HS-5 (cell line): ENCODE measurements at regions not wholly inside any gene's neighbourhood (a gene's known extent, or its start where the extent isn't known, plus 50 kb on each side); places are given as distances from the start of the nearest gene placed in this dataset.
"Not testable (repeated sequence)": the region's sequence is repeated elsewhere in the genome, so short reads cannot be mapped to it uniquely, and the experiment has no call there.

Experiments used
- DNase-seq: peaks from one replicate; pipeline ENCODE4 v3.0.0-alpha.2; 2012; ENCODE audit warnings: low read depth

DNA sequence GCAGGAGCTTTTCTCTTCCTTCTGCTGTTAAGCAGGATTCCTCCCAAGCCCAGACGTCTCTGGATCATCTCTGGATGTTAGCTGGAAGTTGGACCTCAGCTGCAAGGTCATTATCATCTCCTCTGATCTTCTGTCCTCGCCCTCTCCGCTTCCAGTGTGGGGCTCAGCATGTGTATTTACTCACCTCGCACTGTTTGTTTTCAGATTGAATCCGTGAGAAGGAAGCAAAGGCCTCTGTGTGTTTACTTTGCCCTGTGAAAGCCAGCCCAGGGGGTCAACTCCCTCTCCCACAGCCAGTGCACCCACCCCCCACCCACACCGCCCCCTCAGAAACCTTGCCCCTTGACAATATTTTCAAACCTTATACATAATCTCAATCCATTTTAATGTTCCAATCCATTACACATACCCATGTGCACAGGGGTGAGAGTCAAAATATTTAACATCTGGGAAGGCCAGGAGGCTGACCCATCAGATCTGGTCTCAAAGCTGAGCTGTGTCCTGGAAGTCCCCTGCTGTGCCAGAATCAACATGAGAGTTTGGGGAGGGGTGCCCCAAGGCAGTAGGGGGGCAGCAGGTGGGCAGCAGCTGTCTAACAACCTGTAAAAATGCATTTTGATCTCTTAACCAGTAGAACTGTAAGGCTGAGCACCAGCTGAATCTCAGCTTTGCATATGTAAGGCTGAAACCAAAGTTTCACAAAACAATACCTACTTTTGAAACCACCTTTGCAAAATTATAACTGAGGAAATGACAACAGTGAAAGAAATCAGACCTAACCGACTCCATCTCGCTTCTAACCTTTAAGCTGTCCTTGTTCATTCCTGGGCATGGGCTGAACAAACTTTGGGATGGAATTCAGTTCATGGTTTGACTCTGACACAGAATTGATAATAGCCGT, 157.9 kb downstream of the ZNF664 start:
- DNase-seq = no peak

DNA sequence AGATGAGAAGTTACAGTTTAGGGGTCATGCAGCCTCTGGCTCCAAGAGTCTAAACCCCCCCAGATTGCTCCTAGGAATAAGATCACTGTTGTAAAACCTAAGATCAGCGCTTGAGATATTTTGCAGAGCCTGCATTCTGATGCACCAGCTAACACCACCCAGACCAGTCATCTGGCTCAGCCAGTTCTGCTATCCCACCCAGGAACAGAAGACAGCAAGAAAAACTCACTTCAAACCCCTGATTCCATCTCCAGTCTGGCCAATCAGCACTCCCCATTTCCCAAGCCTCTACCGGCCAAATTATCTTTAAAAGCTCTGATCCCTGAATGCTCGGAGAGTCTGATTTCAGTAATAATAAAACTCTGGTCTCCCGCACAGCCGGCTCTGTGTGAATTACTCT, 158.6 kb downstream of the ZNF664 start:
- no peak for DNase-seq

DNA sequence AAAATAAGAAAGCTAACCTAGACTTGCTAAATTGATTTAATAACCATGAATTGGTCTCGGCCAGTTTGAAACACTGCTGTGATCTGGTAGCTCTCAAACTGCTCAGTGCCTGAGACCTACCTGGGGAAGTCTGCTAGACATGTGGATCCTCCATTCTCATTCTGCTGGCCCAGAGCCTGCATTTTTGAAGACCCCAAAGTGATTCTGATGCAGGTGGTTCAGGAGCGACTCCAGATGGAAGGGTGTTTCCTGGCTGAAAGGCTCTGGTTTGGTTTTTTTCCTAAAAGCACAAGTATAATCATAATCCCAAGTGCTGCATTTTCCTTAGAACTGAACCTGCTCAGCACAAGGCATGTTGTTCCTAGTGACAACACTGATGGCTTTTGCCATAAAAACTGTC, 159.5 kb downstream of the ZNF664 start:
- DNase-seq = no peak

GRCh38 chr12:124136796-124137195, 158.1 kb upstream of the RFLNA start:
- no peak for DNase-seq

DNA sequence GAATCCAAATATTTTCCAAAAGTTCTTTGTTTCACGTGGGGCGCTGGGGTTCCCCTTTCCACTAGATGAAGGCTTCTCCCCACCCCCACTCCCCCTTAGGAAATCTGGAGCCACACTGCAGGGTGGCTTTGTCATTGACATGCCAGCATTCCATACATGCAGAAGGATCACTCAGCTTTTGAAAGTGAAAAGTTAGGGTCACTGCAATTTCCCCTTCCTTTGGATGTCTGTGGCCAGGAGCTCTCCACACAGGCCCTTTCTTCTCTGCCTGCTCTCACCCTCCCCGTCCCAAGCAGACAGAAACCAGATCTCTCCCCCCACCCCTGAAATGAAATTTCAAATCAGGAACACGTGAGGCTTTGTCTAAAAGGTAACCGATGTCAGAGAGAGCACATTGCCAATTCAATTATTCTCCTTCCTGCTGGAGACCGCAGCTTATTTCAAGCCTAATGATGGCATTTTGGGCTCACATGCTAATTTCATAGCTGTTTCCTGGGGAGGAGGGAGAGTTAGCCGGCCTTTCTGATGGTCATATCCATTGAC, 153.9 kb upstream of the RFLNA start:
- no peak for DNase-seq

GRCh38 chr12:124141611-124142010, 153.3 kb upstream of the RFLNA start:
- DNase-seq = not testable (repeated sequence)

- DNase-seq = no peak
Observed at GRCh38 chr12:124142395-124143035, 152.4 kb upstream of the RFLNA start.

- DNase-seq = no peak
Observed at GRCh38 chr12:124143726-124144125, 151.2 kb upstream of the RFLNA start.

DNA sequence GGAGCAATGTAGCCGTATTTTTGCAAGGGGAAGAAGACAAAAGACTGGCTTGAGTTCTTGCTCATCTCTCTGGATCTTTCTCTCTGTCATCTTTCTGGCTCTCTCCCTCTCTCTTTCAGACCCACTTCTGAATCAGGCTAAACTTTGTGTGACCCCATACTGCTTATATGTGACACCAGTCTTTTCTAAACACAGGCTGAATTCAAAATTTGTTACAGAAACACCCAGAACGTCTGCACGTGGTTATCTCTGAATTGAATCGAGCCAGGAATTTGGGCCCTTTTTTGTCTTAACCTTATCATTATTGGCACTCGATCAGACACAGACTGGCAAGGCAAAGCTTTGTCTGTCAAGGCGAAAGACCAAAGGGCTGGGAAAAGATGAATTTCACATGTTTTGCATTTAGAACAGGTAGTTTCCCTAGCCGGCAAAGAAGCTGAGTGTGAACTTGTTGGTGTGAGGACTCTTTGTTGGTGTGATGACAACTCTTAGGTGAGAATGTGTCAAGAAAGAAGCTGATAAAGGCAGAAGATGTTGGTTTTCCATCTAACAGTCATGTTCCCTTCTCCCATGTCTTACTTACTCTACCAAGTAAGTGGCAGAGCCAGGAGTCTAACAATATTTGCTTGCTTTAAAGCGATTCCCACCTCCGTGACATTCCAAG, 150.2 kb upstream of the RFLNA start:
- no peak for DNase-seq

GRCh38 chr12:124147027-124147426, 147.9 kb upstream of the RFLNA start:
- DNase-seq = no peak

GRCh38 chr12:124147575-124147974, 147.3 kb upstream of the RFLNA start:
- DNase-seq = no peak

GRCh38 chr12:124148481-124149273, 146.2 kb upstream of the RFLNA start:
- DNase-seq = no peak

DNA sequence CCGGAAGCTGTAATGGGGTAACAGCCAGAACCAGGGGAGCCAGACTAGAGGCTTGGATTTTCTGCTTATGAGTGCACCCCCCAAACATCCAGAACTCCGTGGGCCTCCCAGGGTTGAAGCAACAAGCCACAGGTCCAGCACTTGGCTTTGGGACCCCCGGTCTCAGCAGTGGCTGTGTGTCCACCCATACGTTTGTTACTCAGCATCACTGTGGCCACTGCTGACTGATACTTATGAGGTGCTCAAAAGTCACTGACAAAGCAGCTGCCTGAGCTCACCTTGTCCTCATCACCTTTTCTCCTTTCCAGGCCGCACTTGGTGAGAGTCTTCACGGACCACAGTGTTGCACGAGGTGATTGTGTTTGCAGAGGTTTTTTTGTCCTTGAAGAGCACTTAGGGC, 145.6 kb upstream of the RFLNA start:
- no peak for DNase-seq

DNA sequence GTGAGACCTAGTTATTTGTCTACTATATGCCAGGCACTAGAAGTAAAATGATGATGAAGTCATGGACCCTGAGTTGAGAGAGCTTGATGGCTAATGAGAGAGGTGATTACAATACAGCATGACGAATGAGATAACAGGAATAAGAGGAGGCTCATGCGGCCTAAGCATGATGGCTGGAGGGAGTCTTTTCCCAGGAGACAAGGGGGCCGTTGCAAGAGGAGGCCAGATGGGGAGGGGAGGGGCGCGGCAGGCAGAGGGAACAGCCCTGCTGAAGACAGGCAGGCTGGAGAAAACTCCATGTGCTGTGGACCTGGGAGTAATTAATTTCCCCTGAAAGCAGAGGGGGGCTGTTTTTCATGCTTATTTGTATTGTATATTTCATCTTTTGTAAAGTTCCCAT, 144.7 kb upstream of the RFLNA start:
- DNase-seq = no peak

- no peak for DNase-seq
Observed at GRCh38 chr12:124151583-124151982, 143.3 kb upstream of the RFLNA start.

- DNase-seq = no peak
Observed at GRCh38 chr12:124152731-124153130, 142.2 kb upstream of the RFLNA start.

DNA sequence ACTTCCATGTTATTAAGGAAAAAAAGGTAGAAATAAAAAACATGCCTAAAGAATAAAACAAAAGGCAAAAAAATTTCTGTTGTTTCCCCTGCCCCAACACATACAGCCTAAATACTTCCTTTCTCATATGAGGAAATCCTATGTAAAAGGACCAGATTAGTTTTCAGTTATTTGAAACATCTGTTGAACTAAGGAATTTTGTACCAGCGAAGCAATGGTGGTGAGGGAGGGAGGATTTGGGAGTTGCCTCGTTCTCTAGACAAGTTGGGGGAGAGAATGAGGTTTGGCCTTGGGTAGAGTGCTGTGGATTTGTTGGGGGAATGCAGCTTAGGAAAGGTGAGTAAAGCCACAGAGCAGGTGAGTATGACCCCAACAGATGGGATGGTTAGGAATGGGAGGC, 141.5 kb upstream of the RFLNA start:
- no peak for DNase-seq

GRCh38 chr12:124157406-124157805, 137.5 kb upstream of the RFLNA start:
- DNase-seq = no peak

GRCh38 chr12:124159655-124160054, 135.2 kb upstream of the RFLNA start:
- DNase-seq = no peak

DNA sequence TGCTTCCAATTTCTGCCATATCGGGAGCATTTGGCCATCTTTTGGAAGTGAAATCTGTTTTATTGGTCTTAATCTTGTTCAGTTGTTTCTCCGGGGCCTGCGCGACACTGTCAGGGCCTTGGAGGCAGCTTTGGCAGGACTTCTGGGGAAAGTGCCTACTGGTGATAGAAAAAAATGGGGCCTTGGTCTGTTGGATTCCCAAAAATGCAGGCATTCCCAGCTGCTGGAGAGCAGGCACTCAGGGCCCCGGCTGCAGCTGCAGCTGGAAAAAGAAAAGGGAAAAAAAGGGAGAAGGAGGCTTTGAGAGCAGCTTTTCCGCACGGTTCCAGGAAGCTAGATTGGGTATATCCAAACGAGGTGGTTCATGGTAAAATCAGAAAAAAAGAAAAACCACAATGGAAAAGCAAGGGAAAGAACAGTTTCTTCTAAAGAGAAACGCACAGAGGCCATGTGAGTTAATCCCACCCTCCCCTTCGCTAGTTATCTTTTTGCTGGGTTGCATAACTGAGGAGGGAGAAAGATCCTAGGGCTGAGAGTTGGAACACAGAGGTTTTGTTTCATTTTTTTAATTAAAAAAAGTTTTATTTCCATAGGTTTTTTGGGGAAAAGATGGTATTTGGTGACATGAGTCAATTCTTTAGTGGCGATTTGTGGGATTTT, 134.7 kb upstream of the RFLNA start:
- DNase-seq = no peak

DNA sequence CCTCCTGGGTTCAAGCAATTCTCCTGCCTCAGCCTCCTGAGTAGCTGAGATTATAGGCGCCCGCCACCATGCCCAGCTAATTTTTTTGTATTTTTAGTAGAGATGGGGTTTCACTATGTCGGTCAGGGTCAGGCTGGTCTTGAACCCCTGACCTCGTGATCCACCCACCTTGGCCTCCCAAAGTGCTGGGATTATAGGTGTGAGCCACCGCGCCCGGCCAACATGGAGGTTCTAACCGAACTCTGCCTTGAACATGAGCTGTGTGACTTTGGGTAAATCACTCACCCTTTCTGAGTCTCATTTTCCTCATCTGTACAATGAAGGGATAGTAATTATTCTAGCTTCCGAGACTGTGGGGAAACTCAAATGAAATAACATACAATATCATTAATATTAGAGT, 133.5 kb upstream of the RFLNA start:
- not testable (repeated sequence) for DNase-seq
